Gastrocnemius medialis (tissue), 4 donors: ENCODE measurements at regions not wholly inside any gene's neighbourhood (a gene's known extent, or its start where the extent isn't known, plus 50 kb on each side); places are given as distances from the start of the nearest gene placed in this dataset.
"Not testable (repeated sequence)": the region's sequence is repeated elsewhere in the genome, so short reads cannot be mapped to it uniquely, and the experiment has no call there.

Experiments used
- ATAC-seq, 2 donors: fragments of 150-250 bp; one replicate each; pipeline ENCODE4 v1.9.1; 2016
- DNase-seq, 2 donors: peaks; one replicate each; pipeline ENCODE4 v3.0.0-alpha.2; 2019
- H3K27ac ChIP-seq, 4 donors: fragments of 200-600 bp; sonication (generic); 1 replicate in 1 of 4; 2 replicates in 3 of 4; pipeline ENCODE4 v1.5.1; 2016 to 2018; ENCODE audit warnings: mild to moderate bottlenecking in 2 of 4, moderate library complexity in 1 of 4
- H3K27me3 ChIP-seq, 3 donors: fragments of 200-600 bp; sonication (generic) in 2 of 3; 1 replicate in 1 of 3; 2 replicates in 2 of 3; pipeline versions ENCODE4 v1.5.1 to v1.6.0; 2016 to 2019; ENCODE audit warnings: mild to moderate bottlenecking in 1 of 3, moderate library complexity in 1 of 3
- H3K36me3 ChIP-seq, 2 donors: fragments of 200-600 bp; sonication (generic) in 1 of 2; one replicate each; pipeline ENCODE4 v1.5.1; 2017 to 2018
- H3K4me1 ChIP-seq, 2 donors: fragments of 200-600 bp; sonication (generic) in 1 of 2; one replicate each; pipeline ENCODE4 v1.5.1; 2016 to 2017; ENCODE audit warnings: mild to moderate bottlenecking in 2 of 2
- H3K4me3 ChIP-seq, 4 donors: fragments of 200-600 bp; sonication (generic) in 3 of 4; 1 replicate in 1 of 4; 2 replicates in 3 of 4; pipeline ENCODE4 v1.5.1; 2016 to 2019; ENCODE audit warnings: mild to moderate bottlenecking in 2 of 4
- H3K9me3 ChIP-seq, 3 donors: fragments of 200-600 bp; sonication (generic) in 2 of 3; 1 replicate in 1 of 3; 2 replicates in 2 of 3; pipeline ENCODE4 v1.5.1; 2016 to 2019
- POLR2A ChIP-seq, 2 donors: fragments of 450-650 bp; IDR thresholded peaks; one replicate each; pipeline ENCODE4 v1.6.1; 2017; ENCODE audit warnings: antibody characterized with exemption in 2 of 2, mild to moderate bottlenecking in 2 of 2, moderate library complexity in 2 of 2
- in situ Hi-C, 4 donors: fragments of 200-750 bp; cut with MboI; loops; one replicate each; pipeline versions ENCODE4 v1.15.0 to v1.8.0; 2017; ENCODE audit warnings: low sequenced_read_pairs in 4 of 4
- intact Hi-C: fragments of 100-400 bp; cut with DNase I; formaldehyde crosslinking; loops from one replicate; pipeline ENCODE4 v1.15.1; 2023; ENCODE audit warnings: low total_unique reads
- TF ChIP-seq, protein P1 (sequence below), 5 experiments: fragments of 450-650 bp in 3 of 5; fragments of 200-600 bp in 2 of 5; sonication (generic) in 2 of 5; IDR thresholded peaks in 4 of 5; conservative IDR thresholded peaks in 1 of 5; 1 replicate in 4 of 5; 2 replicates in 1 of 5; pipeline ENCODE4 v1.5.1; 2016 to 2019; ENCODE audit warnings: antibody characterized with exemption in 5 of 5, mild to moderate bottlenecking in 3 of 5, moderate library complexity in 3 of 5

DNA sequence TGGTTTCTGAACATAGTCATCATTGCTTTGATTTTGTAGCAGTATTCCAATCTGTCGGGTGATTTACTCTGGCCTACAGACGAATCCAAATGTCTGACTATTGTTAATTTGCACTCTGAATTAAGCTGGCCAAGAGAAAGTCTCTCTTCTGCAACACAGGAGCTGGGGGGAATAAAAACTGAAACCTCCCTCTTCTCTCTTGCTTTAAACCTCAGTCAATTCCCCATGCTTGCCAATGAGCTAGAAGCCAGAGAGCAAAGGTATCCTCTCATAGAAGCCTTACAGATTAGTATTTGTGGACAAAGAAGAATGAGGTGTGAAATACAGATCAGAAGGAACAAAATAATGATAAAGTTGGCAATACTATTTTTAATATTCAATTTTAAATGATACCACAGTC is 353.9 kb upstream of the CDH10 start:
- in situ Hi-C loops, result no loop called here
- Histone ChIP-seq H3K4me1 (no peaks in the 10 kb centered on the region), H3K27ac (no peak overlapping the region), H3K27me3 (no peaks in the 10 kb centered on the region), H3K36me3 (no peaks in the 10 kb centered on the region), H3K9me3 (peaks cover 0 to 6% (median 0%) of the 10 kb centered on the region in 3 donors), H3K4me3 (no peak overlapping the region)
- intact Hi-C loops, result no loop called here
- TF ChIP-seq, protein P1, sequence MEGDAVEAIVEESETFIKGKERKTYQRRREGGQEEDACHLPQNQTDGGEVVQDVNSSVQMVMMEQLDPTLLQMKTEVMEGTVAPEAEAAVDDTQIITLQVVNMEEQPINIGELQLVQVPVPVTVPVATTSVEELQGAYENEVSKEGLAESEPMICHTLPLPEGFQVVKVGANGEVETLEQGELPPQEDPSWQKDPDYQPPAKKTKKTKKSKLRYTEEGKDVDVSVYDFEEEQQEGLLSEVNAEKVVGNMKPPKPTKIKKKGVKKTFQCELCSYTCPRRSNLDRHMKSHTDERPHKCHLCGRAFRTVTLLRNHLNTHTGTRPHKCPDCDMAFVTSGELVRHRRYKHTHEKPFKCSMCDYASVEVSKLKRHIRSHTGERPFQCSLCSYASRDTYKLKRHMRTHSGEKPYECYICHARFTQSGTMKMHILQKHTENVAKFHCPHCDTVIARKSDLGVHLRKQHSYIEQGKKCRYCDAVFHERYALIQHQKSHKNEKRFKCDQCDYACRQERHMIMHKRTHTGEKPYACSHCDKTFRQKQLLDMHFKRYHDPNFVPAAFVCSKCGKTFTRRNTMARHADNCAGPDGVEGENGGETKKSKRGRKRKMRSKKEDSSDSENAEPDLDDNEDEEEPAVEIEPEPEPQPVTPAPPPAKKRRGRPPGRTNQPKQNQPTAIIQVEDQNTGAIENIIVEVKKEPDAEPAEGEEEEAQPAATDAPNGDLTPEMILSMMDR (IDR thresholded peaks at IDR 0.05 in 4 of 5, conservative IDR thresholded peaks at IDR 0.05 in 1 of 5), result no peak
- TF ChIP-seq POLR2A (IDR thresholded peaks at IDR 0.05), result no peak
- DNase-seq (no peak), ATAC-seq (no peak)

GRCh38 chr5:24986326-24986725 is 341.5 kb upstream of the CDH10 start:
- Histone ChIP-seq H3K36me3 (no peaks in the 10 kb centered on the region), H3K9me3 (no peaks in the 10 kb centered on the region), H3K4me1 (no peaks in the 10 kb centered on the region), H3K4me3 (no peak overlapping the region), H3K27ac (no peak overlapping the region), H3K27me3 (no peaks in the 10 kb centered on the region)
- ATAC-seq, result no peak
- DNase-seq, result no peak
- in situ Hi-C loops (no loop called here), intact Hi-C loops (no loop called here)
- TF ChIP-seq POLR2A (IDR thresholded peaks at IDR 0.05), result no peak
- TF ChIP-seq, protein P1 (IDR thresholded peaks at IDR 0.05 in 4 of 5, conservative IDR thresholded peaks at IDR 0.05 in 1 of 5), result no peak

GRCh38 chr5:24978552-24978951 is 333.8 kb upstream of the CDH10 start:
- H3K27me3 ChIP-seq, H3K4me1 ChIP-seq, ATAC-seq, intact Hi-C loops, H3K9me3 ChIP-seq, DNase-seq, in situ Hi-C loops, H3K4me3 ChIP-seq, H3K27ac ChIP-seq, H3K36me3 ChIP-seq: not testable (repeated sequence)

GRCh38 chr5:24963611-24964010 is 318.8 kb upstream of the CDH10 start:
- ATAC-seq, result no peak
- no peak for TF ChIP-seq POLR2A (IDR thresholded peaks at IDR 0.05)
- TF ChIP-seq, protein P1 (IDR thresholded peaks at IDR 0.05 in 4 of 5, conservative IDR thresholded peaks at IDR 0.05 in 1 of 5), result no peak
- intact Hi-C loops (no loop called here), in situ Hi-C loops (no loop called here)
- no peaks in the 10 kb centered on the region for H3K36me3 ChIP-seq
- no peak overlapping the region for H3K27ac ChIP-seq
- DNase-seq, result no peak
- no peaks in the 10 kb centered on the region for H3K27me3 ChIP-seq
- no peaks in the 10 kb centered on the region for H3K9me3 ChIP-seq
- no peak overlapping the region for H3K4me3 ChIP-seq
- H3K4me1 ChIP-seq, result no peaks in the 10 kb centered on the region

- H3K4me1 ChIP-seq, result no peaks in the 10 kb centered on the region
- no peak overlapping the region for H3K4me3 ChIP-seq
- in situ Hi-C loops, result no loop called here
- no peaks in the 10 kb centered on the region for H3K27me3 ChIP-seq
- no peaks in the 10 kb centered on the region for H3K36me3 ChIP-seq
- TF ChIP-seq POLR2A (IDR thresholded peaks at IDR 0.05), result no peak
- TF ChIP-seq, protein P1 (IDR thresholded peaks at IDR 0.05 in 4 of 5, conservative IDR thresholded peaks at IDR 0.05 in 1 of 5), result no peak
- H3K9me3 ChIP-seq, result no peaks in the 10 kb centered on the region
- intact Hi-C loops, result no loop called here
- no peak for ATAC-seq
- no peak for DNase-seq
- H3K27ac ChIP-seq, result no peak overlapping the region
These were observed 278.6 kb upstream of the CDH10 start for GRCh38 chr5:24923400-24923799.
